OCI-M2 (cell line): ENCODE measurements at regions not wholly inside any gene's neighbourhood (a gene's known extent, or its start where the extent isn't known, plus 50 kb on each side); places are given as distances from the start of the nearest gene placed in this dataset.
"Not testable (repeated sequence)": the region's sequence is repeated elsewhere in the genome, so short reads cannot be mapped to it uniquely, and the experiment has no call there.

Source experiments
- DNase-seq: peaks from one replicate; lab custom pipeline; 2025; ENCODE audit not compliant: unreplicated experiment; lab: John Stamatoyannopoulos, UW

- DNase-seq = no peak
These were observed 85.5 kb downstream of the PRR15 start for GRCh38 chr7:29649028-29649716.

GRCh38 chr7:29649876-29650275 is 86.2 kb downstream of the PRR15 start:
- no peak for DNase-seq

DNA sequence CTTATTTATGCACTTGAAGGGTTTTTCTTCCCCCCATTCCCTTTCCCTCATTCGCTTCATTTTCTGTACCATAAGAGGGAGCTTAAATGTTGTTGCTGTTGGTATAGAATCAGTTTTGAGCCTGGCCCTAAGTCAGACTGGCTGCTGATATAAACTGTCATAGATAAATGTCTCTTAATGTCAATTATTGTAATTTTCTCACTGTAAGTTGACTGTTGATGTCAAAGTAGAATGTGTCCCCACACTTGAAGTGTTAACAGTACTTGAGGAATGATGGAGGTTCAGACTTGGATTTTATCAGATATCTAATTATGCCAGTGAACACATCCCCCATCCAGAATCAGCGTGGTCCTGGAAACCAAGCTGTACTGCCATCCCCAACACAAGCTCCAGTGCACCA is 87.8 kb downstream of the PRR15 start:
- DNase-seq = no peak

DNA sequence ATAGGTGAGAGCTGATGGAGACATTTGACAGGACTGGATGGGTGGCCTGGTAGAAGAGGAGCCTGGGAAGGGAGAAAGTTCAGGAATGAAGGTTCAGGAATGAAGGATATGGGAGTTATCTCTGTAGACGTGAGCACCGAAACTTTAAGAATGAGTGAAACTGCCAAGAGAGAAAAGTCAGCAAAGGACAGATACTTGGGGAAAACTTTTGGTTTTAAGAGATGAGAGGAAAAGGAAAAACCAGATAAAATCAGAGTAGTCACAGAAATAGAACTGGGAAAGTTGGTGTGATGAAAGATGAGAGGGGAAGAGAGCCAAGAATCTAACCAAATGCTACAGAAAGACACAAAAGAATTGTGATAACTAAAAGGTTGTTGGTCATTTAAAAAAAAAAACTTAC is 88.9 kb downstream of the PRR15 start:
- no peak for DNase-seq

DNA sequence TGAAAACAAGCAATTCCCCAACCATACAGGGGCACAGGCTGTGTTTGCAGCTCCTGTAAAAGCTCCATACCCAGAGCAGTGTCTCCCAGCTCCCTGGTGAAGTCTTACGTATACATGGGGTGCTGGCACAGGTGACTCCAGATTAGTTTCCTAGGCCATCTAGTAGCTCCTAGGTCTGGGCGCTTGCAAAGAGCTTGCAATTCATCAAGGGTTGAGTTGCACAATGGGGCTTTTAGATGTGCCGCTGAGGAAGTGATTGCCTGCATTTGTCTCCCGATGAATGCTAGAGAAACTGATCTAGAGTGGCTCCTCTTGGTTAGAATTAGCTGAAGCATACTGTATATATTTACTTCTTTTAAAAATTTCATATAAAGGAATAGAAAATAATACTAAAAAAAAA is 90.7 kb downstream of the PRR15 start:
- not testable (repeated sequence) for DNase-seq

DNA sequence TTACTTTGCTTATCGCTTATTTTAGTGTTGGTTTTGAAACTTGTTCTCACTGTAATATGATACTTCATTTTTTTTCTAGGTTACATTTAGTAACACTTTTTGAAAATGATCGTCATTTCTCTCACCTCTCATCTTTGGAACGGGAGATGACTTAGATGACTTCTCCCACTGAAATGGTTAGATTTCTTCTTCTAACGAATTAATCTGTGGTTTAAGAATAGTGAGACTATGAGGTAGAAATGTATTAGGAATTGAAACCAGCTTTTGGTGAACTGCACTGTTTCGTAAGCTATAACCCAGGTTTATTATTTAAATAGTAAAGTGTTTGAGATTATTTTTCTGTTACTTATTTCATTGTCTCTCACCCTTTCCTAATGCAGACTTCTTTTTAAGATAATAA is 93.7 kb downstream of the PRR15 start:
- DNase-seq = no peak

DNA sequence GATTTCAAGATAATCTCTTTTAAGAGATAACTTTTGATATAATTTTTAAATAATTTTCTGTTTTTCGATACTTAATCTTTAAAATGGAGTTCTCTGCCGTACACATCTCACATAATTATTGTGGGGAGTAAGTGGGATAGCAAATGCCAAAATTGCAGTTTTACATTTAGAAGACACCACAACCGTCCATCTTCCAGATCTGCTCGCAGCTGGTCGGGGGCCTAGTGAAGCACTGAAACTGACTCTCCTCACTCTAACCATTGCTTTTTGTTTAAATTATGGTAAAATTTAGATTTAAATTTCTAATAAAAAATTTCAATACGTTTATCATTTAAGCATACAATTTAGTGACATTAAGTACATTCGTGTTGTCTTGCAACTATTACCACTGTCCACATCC is 94.2 kb downstream of the PRR15 start:
- no peak for DNase-seq

DNA sequence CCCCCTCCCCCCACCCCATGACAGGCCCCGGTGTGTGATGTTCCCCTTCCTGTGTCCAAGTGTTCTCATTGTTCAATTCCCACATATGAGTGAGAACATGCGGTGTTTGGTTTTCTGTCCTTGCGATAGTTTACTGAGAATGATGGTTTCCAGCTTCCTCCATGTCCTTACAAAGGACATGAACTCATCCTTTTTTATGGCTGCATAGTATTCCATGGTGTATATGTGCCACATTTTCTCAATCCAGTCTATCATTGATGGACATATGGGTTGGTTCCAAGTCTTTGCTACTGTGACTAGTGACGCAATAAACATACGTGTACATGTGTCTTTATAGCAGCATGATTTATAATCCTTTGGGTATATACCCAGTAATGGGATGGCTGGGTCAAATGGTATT is 95.6 kb downstream of the PRR15 start:
- DNase-seq = not testable (repeated sequence)

- DNase-seq = not testable (repeated sequence)
These were observed 99.3 kb downstream of the PRR15 start for GRCh38 chr7:29662899-29663298.

DNA sequence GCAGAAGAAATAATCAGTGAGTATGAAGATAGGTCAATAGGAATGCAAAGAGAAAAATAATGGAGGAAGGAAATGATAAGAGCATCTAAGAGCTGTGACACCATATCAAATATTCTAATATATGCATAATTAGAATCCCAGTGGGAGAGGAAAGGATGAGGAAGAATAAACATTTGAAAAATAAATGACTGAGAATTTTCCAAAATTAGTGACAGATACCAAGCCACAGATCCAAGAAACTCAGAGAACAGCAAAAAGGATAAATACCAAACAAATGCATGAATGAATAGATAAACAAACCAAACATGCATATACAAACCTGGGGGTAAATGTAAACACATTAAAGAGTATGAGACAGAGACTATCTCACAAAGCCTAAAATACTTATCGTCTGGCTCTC is 101.4 kb downstream of the PRR15 start:
- not testable (repeated sequence) for DNase-seq

- DNase-seq = not testable (repeated sequence)
These were observed 103.5 kb downstream of the PRR15 start for GRCh38 chr7:29667096-29667669.

- DNase-seq = not testable (repeated sequence)
These were observed 107.7 kb downstream of the PRR15 start for GRCh38 chr7:29671286-29671685.

- DNase-seq = not testable (repeated sequence)
These were observed 110.0 kb downstream of the PRR15 start for GRCh38 chr7:29673635-29674034.

DNA sequence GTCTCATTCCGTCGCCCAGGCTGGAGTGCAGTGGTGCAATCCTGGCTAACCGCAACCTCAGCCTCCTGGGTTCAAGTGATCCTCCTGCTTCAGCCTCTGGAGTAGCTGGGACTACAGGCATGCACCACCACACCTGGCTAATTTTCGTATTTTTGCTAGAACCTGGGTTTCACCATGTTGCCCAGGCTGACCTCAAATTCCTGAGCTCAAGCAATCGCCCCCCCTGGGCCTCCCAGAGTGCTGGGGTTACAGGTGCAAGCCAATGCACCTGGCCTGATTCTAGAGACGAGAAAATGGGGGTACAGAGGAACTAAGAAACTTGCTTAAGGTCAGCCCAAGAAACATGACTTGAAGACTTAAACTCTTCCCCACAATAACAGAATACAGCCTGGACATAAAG is 111.0 kb downstream of the PRR15 start:
- DNase-seq = not testable (repeated sequence)

DNA sequence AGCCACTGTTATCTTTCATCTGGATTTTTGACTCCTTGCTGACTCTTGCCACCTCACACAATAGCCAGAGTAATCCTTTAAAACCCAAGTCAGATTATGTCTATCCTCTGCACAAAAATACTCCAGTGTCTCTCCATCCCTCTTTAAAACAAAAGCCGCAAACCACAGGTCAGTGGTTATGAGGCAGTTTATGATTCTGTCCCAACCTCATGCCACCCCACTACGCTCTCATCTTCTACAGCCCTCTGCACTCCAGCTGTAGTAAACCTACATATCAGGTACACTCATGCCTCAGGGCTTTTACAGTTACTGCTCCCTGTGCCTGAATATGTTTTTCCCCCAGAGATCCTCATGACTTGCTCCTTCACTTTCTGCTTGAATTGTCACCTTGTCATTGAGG is 113.6 kb downstream of the PRR15 start:
- DNase-seq = not testable (repeated sequence)

GRCh38 chr7:29679963-29680362 is 116.3 kb downstream of the PRR15 start:
- DNase-seq = not testable (repeated sequence)

DNA sequence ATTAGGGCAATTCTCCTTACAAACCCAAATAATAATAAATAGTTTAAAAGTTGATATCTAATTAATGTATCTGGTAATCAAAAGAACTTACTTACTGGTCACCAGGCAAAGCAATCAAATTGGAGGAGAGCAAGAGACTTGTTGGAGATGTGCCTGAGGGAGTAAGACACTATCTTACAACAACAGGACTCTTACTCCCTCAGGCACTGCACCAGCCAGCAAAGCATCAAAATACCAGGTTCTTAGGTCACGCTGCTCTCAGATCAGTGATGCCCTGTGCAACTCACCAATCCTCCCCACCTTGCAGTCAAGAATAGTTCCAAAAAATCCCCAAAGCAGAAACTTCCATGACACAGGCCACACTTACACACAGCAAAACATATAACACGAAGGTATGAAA is 117.0 kb downstream of the PRR15 start:
- DNase-seq = not testable (repeated sequence)

DNA sequence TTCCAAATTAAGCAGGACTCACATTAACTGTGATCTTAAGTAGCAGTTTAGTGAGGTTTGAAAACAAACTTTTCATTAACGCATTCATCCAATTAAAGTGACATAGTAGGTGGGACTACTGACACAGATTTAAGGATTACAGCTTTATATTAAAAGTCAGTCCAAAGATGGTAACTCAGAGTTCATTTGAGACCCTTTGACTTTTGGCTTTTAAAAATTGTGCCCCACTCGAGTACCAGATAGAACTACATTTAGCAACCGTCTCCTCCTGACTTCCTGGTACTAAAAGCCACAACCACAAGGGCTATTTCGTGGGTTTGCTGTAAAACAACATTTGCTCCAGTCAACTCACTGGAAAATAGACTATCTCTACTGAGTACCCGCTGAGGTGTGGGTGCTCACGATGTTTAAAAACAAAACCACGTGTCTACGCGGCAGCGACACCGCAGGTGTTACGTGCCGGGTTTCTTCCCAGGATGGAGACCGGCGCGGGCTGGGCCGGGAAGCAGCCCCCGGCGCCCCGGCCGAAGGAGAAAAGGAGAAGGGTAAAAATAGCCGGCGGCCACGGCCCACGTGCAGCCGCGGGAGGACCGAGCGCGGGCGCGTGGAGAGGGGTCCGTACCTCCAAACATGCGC is 120.6 kb downstream of the PRR15 start:
- not testable (repeated sequence) for DNase-seq

GRCh38 chr7:29684787-29685650 is 121.3 kb upstream of the WIPF3 start:
- no peak for DNase-seq

DNA sequence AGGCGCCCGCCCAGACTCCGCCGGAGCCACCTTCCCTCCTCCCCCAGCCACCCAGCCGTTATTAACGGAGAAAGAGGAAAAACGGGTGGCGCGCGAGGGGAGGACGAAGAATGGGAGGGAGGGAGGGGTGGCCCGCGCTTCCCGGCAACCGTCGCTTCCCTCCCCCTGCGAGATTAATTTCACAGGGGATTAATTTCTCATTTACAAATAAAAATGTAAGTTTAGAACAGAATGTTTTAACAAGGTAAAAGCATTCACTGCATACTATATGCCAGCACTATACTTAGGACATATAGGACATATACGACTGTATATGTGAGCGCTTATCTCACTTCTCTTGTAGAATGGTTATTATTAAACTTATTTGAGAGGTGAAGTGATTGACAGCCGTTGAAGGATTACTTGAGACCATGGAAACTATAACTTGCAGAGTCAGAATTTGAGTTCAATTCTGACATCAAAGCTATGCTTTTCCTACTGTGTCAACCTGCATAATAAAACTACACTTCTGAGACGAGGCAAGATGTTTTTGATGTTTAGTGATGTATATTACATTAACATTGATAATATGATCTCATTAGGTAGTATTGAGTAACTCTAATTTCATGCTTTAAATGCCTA is 120.5 kb upstream of the WIPF3 start:
- DNase-seq = not testable (repeated sequence)

GRCh38 chr7:29690510-29690909 is 115.8 kb upstream of the WIPF3 start:
- DNase-seq = not testable (repeated sequence)
